DND-41 (cell line): ENCODE measurements at regions not wholly inside any gene's neighbourhood (a gene's known extent, or its start where the extent isn't known, plus 50 kb on each side); places are given as distances from the start of the nearest gene placed in this dataset.

ENCODE experiments used
- EZH2 ChIP-seq: IDR thresholded peaks from 3 replicates; pipeline ENCODE4 v1.6.1; 2012; ENCODE audit warnings: borderline replicate concordance, low read depth, mild to moderate bottlenecking, moderate library complexity, low read length, inconsistent platforms; ENCODE audit not compliant: severe bottlenecking
- TF ChIP-seq, protein P1 (sequence below): IDR thresholded peaks from 2 replicates; pipeline ENCODE4 v1.5.1; 2012; ENCODE audit warnings: borderline replicate concordance, low read length, moderate library complexity, mild to moderate bottlenecking; ENCODE audit not compliant: poor library complexity, severe bottlenecking; ENCODE audit errors: extremely low read depth

DNA sequence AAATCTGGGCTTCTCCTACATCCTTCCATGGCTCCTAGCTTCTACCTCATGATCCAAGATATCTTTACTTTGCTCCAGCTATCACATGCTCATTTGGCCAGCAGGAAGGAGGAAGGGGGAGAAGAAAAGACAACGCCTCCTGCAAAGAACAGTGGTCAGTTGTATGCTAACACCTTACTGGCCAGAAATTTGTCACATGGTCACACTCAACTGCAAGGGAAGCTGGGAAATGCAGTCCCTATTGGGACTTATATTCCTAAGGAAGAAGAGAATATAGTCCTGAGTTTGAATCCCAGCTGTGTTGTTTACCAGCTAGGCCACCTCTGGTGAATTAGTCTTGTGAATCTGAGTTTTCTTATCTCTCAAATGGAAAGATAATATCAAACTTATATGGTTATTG is 272.0 kb downstream of the BLID start:
- TF ChIP-seq, protein P1, sequence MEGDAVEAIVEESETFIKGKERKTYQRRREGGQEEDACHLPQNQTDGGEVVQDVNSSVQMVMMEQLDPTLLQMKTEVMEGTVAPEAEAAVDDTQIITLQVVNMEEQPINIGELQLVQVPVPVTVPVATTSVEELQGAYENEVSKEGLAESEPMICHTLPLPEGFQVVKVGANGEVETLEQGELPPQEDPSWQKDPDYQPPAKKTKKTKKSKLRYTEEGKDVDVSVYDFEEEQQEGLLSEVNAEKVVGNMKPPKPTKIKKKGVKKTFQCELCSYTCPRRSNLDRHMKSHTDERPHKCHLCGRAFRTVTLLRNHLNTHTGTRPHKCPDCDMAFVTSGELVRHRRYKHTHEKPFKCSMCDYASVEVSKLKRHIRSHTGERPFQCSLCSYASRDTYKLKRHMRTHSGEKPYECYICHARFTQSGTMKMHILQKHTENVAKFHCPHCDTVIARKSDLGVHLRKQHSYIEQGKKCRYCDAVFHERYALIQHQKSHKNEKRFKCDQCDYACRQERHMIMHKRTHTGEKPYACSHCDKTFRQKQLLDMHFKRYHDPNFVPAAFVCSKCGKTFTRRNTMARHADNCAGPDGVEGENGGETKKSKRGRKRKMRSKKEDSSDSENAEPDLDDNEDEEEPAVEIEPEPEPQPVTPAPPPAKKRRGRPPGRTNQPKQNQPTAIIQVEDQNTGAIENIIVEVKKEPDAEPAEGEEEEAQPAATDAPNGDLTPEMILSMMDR, result no peak
- no peak for TF ChIP-seq EZH2
